ENCODE measurements at regions not wholly inside any gene's neighbourhood (a gene's known extent, or its start where the extent isn't known, plus 50 kb on each side); places are given as distances from the start of the nearest gene placed in this dataset.

DNA sequence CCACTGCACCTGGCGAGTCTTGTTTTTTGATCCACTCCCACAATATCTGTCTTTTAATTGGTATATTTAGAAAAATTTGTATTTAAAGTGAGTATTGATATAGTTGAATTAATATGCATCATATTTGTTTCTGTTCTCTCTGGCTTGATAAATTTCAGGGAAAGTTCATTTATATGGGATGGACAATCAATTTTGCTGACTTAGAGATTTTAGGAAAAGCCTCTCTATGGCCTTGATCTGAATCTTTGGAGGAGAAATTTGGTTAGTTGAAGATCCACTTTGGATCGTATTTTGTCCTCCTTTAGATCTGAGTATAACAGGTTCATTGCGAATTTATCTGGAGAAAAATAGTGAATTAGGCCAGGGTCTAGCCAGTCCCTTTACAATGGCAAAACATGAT, 67.2 kb downstream of the SPRY2 start:
- DNase-seq: no peak
- intact Hi-C loops (cut with DNase I; ENCODE audit: low total_unique reads): no loop called here

DNA sequence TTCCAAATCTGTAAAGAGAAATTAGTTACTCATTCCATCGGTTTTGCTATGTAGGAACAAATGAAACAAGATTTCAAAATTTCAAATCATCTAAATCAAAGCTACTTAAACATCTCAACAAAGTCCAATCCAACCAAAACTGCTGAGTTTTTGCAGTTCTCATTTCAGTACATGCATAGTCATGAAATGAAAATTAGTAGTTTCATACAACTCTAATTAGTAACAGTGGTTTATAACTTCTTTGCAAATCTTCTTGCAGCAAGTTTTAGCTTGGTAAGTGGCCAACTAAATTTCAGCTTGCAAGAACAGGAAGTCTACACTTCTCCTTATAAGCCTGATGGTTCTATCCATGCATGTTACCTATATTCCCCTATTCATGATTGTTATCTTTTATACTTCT, 75.6 kb downstream of the SPRY2 start:
- Histone ChIP-seq H3K4me1 (no peaks in the 10 kb centered on the region), H3K9me3 (peaks cover 0 to 26% (median 12%) of the 10 kb centered on the region in 8 donors), H3K4me3 (no peak overlapping the region), H3K27ac (no peak overlapping the region), H3K36me3 (no peaks in the 10 kb centered on the region), H3K27me3 (replicated peaks in 1 of 7) (no peaks in the 10 kb centered on the region)
- 64 to 86% (median 67%) methylated on average over 1 of the region's 1 CpG for WGBS, 5 donors
- TF ChIP-seq, protein P1, sequence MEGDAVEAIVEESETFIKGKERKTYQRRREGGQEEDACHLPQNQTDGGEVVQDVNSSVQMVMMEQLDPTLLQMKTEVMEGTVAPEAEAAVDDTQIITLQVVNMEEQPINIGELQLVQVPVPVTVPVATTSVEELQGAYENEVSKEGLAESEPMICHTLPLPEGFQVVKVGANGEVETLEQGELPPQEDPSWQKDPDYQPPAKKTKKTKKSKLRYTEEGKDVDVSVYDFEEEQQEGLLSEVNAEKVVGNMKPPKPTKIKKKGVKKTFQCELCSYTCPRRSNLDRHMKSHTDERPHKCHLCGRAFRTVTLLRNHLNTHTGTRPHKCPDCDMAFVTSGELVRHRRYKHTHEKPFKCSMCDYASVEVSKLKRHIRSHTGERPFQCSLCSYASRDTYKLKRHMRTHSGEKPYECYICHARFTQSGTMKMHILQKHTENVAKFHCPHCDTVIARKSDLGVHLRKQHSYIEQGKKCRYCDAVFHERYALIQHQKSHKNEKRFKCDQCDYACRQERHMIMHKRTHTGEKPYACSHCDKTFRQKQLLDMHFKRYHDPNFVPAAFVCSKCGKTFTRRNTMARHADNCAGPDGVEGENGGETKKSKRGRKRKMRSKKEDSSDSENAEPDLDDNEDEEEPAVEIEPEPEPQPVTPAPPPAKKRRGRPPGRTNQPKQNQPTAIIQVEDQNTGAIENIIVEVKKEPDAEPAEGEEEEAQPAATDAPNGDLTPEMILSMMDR (IDR thresholded peaks at IDR 0.05 in 8 of 11, conservative IDR thresholded peaks at IDR 0.05 in 3 of 11): no peak
- no peak for TF ChIP-seq POLR2AphosphoS5 (IDR thresholded peaks at IDR 0.05)
- TF ChIP-seq POLR2A (IDR thresholded peaks at IDR 0.05): no peak
- intact Hi-C loops (cut with DNase I; ENCODE audit: low total_unique reads): no loop called here
- DNase-seq: no peak

More for the DNA sequence above, 67.2 kb downstream of the SPRY2 start:
- WGBS, 5 donors: 91 to 99% (median 96%) methylated on average over 3 of the region's 3 CpGs
- Histone ChIP-seq H3K9me3 (peaks cover 0 to 10% (median 2%) of the 10 kb centered on the region in 8 donors), H3K4me1 (peaks cover 4 to 14% (median 8%) of the 10 kb centered on the region in 6 donors), H3K27me3 (replicated peaks in 1 of 7) (no peaks in the 10 kb centered on the region), H3K36me3 (no peaks in the 10 kb centered on the region), H3K4me3 (no peak overlapping the region), H3K27ac (no peak overlapping the region)
- TF ChIP-seq POLR2A (IDR thresholded peaks at IDR 0.05) (no peak), POLR2AphosphoS5 (IDR thresholded peaks at IDR 0.05) (no peak)
- TF ChIP-seq, protein P1 (IDR thresholded peaks at IDR 0.05 in 8 of 11, conservative IDR thresholded peaks at IDR 0.05 in 3 of 11): no peak

DNA sequence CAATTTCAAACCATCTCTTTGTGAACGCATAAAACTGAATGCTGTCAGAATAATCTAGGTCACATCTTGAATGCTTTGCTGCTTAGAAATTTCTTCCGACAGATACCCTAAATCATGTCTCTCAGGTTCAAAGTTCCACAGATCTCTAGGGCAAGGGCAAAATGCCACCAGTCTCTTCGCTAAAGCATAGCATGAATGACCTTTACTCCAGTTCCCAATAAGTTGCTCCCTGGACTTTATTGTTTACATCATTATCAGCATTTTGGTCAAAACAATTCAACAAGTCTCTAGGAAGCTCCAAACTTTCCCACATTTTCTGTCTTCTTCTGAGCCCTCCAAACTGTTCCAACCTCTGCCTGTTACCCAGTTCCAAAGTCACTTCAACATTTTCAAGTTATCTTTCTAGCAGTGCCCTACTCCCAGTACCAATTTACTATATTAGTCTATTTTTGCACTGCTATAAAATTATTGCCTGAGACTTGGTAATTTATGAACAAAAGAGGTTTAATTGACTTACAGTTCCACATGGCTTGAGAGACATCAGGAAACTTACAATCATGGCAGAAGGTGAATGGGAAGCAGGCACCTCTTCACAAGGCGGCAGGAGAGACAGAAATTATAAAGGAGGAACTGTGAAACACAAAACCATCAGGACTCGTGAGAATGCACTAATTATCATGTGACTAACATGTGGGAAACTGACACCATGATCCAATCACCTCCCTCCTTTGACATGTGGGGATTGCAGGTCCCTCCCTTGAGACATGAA, 77.0 kb downstream of the SPRY2 start:
- Histone ChIP-seq H3K9me3 (peaks cover 0 to 26% (median 12%) of the 10 kb centered on the region in 8 donors), H3K27me3 (replicated peaks in 1 of 7) (no peaks in the 10 kb centered on the region), H3K4me3 (no peak overlapping the region), H3K36me3 (no peaks in the 10 kb centered on the region), H3K4me1 (no peaks in the 10 kb centered on the region), H3K27ac (no peak overlapping the region)
- TF ChIP-seq POLR2AphosphoS5 (IDR thresholded peaks at IDR 0.05) (no peak), POLR2A (IDR thresholded peaks at IDR 0.05) (no peak)
- TF ChIP-seq, protein P1 (IDR thresholded peaks at IDR 0.05 in 8 of 11, conservative IDR thresholded peaks at IDR 0.05 in 3 of 11): no peak
- WGBS, 5 donors: 74 to 93% (median 78%) methylated on average over 5 of the region's 5 CpGs
- no peak for DNase-seq
- intact Hi-C loops (cut with DNase I; ENCODE audit: low total_unique reads): no loop called here

DNA sequence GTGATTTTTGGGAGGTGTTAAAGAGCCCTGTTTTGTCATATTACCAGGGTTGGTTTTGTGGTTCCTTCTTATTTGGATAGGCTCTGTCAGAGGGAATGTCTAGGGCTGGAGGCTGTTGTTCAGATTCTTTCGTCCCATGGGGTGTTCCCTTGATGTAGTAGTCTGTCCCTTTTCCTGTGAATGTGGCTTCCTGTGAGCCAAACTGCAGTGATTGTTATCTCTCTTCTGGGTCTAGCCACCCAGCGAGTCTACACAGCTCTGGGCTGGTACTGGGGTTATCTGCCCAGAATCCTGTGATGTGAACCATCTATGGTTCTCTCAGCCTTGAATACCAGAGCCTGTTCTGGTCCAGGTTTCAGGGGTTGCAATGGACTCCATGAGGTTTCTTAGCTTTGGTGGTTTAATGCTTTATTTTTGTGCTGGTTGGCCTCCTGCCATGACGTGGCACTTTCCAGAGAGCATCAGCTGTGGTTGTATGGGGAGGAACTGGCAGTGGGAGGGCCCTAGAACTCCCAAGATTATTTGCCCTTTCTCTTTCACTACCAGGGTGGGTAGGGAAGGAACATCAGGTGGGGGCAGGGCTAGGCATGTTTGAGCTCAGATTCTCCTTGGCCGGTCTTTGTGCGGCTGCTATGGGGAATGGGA, 78.8 kb downstream of the SPRY2 start:
- TF ChIP-seq, protein P1 (IDR thresholded peaks at IDR 0.05 in 8 of 11, conservative IDR thresholded peaks at IDR 0.05 in 3 of 11): no peak
- TF ChIP-seq POLR2A (IDR thresholded peaks at IDR 0.05): no peak
- TF ChIP-seq POLR2AphosphoS5 (IDR thresholded peaks at IDR 0.05): no peak
- H3K36me3 ChIP-seq: no peaks in the 10 kb centered on the region
- H3K4me1 ChIP-seq: no peaks in the 10 kb centered on the region
- no peaks in the 10 kb centered on the region for H3K27me3 ChIP-seq (replicated peaks in 1 of 7)
- intact Hi-C loops (cut with DNase I; ENCODE audit: low total_unique reads): no loop called here
- peaks cover 0 to 26% (median 12%) of the 10 kb centered on the region in 8 donors for H3K9me3 ChIP-seq
- H3K4me3 ChIP-seq: no peak overlapping the region
- WGBS, 5 donors: 73 to 85% (median 84%) methylated on average over 5 of the region's 5 CpGs
- no peak for DNase-seq
- H3K27ac ChIP-seq: no peak overlapping the region

Measured in spleen (tissue), 11 donors.